ENCODE measurements at regions not wholly inside any gene's neighbourhood (a gene's known extent, or its start where the extent isn't known, plus 50 kb on each side); places are given as distances from the start of the nearest gene placed in this dataset.
"Not testable (repeated sequence)": the region's sequence is repeated elsewhere in the genome, so short reads cannot be mapped to it uniquely, and the experiment has no call there.

DNA sequence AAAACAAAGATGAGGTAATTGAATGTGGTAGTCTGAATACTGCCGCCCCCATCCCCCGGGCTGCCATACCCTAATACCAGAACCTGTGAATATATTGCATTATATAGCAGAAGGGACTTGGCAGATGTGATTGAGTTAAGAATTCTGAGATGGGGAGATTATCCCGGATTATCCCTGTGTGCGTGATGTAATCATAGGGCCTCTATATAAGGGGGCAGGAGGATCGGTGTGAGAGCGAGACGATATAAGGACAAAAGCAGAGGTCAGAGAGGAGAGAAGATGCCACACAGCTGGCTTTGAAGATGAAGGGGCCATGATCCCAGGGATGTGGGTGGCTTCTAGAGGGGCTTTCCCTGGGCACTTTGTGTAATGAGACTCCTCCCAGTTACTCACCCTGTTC, 101.7 kb upstream of the TLE1 start:
- Mint-ChIP-seq H3K9me3 (no peaks in the 10 kb centered on the region), H3K27me3 (ENCODE audit: low read depth in 2 of 2) (peaks cover 0 to 7% of the 10 kb centered on the region in 2 donors), H3K4me1 (no peaks in the 10 kb centered on the region), H3K4me3 (no peak overlapping the region), H3K36me3 (no peaks in the 10 kb centered on the region), H3K27ac (no peak overlapping the region)
- H3K4me3 ChIP-seq (ENCODE audit: low read length), result no peak overlapping the region
- intact Hi-C loops (cut with micrococcal nuclease), result no loop called here
- TF ChIP-seq, protein P1, sequence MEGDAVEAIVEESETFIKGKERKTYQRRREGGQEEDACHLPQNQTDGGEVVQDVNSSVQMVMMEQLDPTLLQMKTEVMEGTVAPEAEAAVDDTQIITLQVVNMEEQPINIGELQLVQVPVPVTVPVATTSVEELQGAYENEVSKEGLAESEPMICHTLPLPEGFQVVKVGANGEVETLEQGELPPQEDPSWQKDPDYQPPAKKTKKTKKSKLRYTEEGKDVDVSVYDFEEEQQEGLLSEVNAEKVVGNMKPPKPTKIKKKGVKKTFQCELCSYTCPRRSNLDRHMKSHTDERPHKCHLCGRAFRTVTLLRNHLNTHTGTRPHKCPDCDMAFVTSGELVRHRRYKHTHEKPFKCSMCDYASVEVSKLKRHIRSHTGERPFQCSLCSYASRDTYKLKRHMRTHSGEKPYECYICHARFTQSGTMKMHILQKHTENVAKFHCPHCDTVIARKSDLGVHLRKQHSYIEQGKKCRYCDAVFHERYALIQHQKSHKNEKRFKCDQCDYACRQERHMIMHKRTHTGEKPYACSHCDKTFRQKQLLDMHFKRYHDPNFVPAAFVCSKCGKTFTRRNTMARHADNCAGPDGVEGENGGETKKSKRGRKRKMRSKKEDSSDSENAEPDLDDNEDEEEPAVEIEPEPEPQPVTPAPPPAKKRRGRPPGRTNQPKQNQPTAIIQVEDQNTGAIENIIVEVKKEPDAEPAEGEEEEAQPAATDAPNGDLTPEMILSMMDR (IDR thresholded peaks at IDR 0.05), result no peak
- no peak for DNase-seq
- H3K36me3 ChIP-seq (ENCODE audit: control insufficient read depth, insufficient read depth, low read length), result no peaks in the 10 kb centered on the region
- H3K4me1 ChIP-seq (ENCODE audit: control insufficient read depth, insufficient read depth, low read length), result no peaks in the 10 kb centered on the region
- H3K9me3 ChIP-seq (ENCODE audit: control insufficient read depth, insufficient read depth, low read length), result no peaks in the 10 kb centered on the region
- ATAC-seq, result no peak
- H3K27me3 ChIP-seq (ENCODE audit: control insufficient read depth, insufficient read depth, low read length), result no peaks in the 10 kb centered on the region
- H3K27ac ChIP-seq (ENCODE audit: low read length), result no peak overlapping the region
- WGBS (ENCODE audit: insufficient coverage), result 94% methylated on average over 5 of the region's 7 CpGs

DNA sequence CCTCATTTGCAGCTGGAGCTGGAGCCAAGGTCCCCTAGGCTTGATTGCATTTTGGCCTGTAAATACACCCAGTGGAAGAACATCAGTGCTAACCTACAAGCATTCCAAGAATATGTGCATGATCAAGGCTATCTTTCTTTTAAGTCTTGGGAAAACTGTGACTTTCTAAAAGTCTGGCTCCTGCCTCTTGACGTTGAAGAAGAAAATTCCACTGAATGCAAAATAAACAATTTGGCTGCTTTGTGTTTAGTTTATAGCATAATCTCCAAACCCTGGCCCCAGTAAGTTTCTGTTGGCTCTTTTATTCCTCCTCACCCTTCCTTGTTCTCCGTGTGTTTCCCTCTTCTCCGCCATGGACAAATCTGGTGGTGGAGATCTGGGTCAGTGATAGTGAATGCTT, 109.3 kb upstream of the TLE1 start:
- H3K27ac Mint-ChIP-seq, result no peak overlapping the region
- no peaks in the 10 kb centered on the region for H3K27me3 ChIP-seq (ENCODE audit: control insufficient read depth, insufficient read depth, low read length)
- H3K36me3 ChIP-seq (ENCODE audit: control insufficient read depth, insufficient read depth, low read length), result no peaks in the 10 kb centered on the region
- no peaks in the 10 kb centered on the region for H3K9me3 Mint-ChIP-seq
- DNase-seq, result no peak
- intact Hi-C loops (cut with micrococcal nuclease), result no loop called here
- no peak overlapping the region for H3K4me3 ChIP-seq (ENCODE audit: low read length)
- H3K4me3 Mint-ChIP-seq, result no peak overlapping the region
- no peaks in the 10 kb centered on the region for H3K4me1 Mint-ChIP-seq
- H3K27ac ChIP-seq (ENCODE audit: low read length), result no peak overlapping the region
- 82% methylated on average over 2 of the region's 3 CpGs for WGBS (ENCODE audit: insufficient coverage)
- no peaks in the 10 kb centered on the region for H3K36me3 Mint-ChIP-seq
- H3K9me3 ChIP-seq (ENCODE audit: control insufficient read depth, insufficient read depth, low read length), result no peaks in the 10 kb centered on the region
- H3K27me3 Mint-ChIP-seq (ENCODE audit: low read depth in 2 of 2), result peaks cover 0 to 1% of the 10 kb centered on the region in 2 donors
- H3K4me1 ChIP-seq (ENCODE audit: control insufficient read depth, insufficient read depth, low read length), result no peaks in the 10 kb centered on the region
- ATAC-seq, result no peak
- TF ChIP-seq, protein P1 (IDR thresholded peaks at IDR 0.05), result no peak

DNA sequence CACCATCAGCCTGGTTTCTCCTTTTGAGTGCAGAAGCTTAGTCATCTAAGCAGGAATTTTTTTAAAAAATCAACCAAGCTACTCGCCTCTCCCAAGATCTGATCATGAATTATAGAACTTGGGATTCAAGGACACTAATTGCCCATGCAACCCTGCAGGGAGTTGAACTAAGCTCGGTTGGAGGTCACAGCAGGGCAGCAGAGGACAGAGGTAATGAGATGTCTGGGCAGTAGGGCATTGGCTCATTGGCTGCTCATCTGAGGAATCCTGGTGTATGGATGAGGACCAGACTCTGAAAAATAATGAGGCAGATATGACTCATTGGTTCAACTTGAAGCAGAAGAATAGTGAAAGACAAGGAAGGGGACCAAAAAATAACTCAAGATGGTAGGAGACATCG, 111.8 kb upstream of the TLE1 start:
- ATAC-seq, result no peak
- H3K4me1 Mint-ChIP-seq, result peaks cover 0 to 5% of the 10 kb centered on the region in 2 donors
- TF ChIP-seq, protein P1 (IDR thresholded peaks at IDR 0.05), result no peak
- Histone ChIP-seq H3K27me3 (ENCODE audit: control insufficient read depth, insufficient read depth, low read length) (no peaks in the 10 kb centered on the region), H3K36me3 (ENCODE audit: control insufficient read depth, insufficient read depth, low read length) (no peaks in the 10 kb centered on the region), H3K9me3 (ENCODE audit: control insufficient read depth, insufficient read depth, low read length) (no peaks in the 10 kb centered on the region), H3K4me3 (ENCODE audit: low read length) (no peak overlapping the region), H3K4me1 (ENCODE audit: control insufficient read depth, insufficient read depth, low read length) (peaks cover 3% of the 10 kb centered on the region), H3K27ac (ENCODE audit: low read length) (no peak overlapping the region)
- intact Hi-C loops (cut with micrococcal nuclease), result no loop called here
- H3K9me3 Mint-ChIP-seq, result no peaks in the 10 kb centered on the region
- 84% methylated on average over 3 of the region's 3 CpGs for WGBS (ENCODE audit: insufficient coverage)
- no peaks in the 10 kb centered on the region for H3K36me3 Mint-ChIP-seq
- no peak overlapping the region for H3K27ac Mint-ChIP-seq
- no peak for DNase-seq
- H3K4me3 Mint-ChIP-seq, result no peak overlapping the region
- H3K27me3 Mint-ChIP-seq (ENCODE audit: low read depth in 2 of 2), result no peaks in the 10 kb centered on the region

DNA sequence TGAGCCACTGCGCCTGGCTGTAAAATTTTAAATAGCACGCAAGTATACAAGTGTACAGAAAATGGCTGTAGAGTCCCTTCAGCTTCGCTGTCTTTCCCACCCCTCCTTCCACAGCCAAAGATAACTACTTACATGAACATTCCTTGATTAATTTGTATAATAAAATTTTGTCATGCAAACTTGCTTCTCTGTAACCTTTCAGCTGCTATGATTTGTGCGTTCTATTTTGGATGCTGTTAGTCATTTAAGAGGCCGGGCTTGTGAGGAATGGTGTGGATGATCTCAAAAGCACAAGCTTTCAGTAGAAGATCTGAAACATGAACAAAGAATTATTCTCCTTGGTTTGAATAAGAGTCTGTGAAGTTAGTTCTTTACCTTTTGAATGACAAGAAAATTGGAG, 115.0 kb upstream of the TLE1 start:
- H3K27me3 ChIP-seq (ENCODE audit: control insufficient read depth, insufficient read depth, low read length), result no peaks in the 10 kb centered on the region
- TF ChIP-seq, protein P1 (IDR thresholded peaks at IDR 0.05), result no peak
- no peaks in the 10 kb centered on the region for H3K36me3 Mint-ChIP-seq
- no peak for ATAC-seq
- H3K36me3 ChIP-seq (ENCODE audit: control insufficient read depth, insufficient read depth, low read length), result no peaks in the 10 kb centered on the region
- intact Hi-C loops (cut with micrococcal nuclease), result no loop called here
- H3K9me3 ChIP-seq (ENCODE audit: control insufficient read depth, insufficient read depth, low read length), result no peaks in the 10 kb centered on the region
- no peaks in the 10 kb centered on the region for H3K9me3 Mint-ChIP-seq
- H3K4me1 ChIP-seq (ENCODE audit: control insufficient read depth, insufficient read depth, low read length), result peaks cover 3% of the 10 kb centered on the region
- 93% methylated on average over 4 of the region's 5 CpGs for WGBS (ENCODE audit: insufficient coverage)
- H3K4me3 Mint-ChIP-seq, result no peak overlapping the region
- DNase-seq, result no peak
- H3K27ac ChIP-seq (ENCODE audit: low read length), result no peak overlapping the region
- H3K27ac Mint-ChIP-seq, result no peak overlapping the region
- no peaks in the 10 kb centered on the region for H3K27me3 Mint-ChIP-seq (ENCODE audit: low read depth in 2 of 2)
- H3K4me1 Mint-ChIP-seq, result peaks cover 0 to 5% of the 10 kb centered on the region in 2 donors
- H3K4me3 ChIP-seq (ENCODE audit: low read length), result no peak overlapping the region

DNA sequence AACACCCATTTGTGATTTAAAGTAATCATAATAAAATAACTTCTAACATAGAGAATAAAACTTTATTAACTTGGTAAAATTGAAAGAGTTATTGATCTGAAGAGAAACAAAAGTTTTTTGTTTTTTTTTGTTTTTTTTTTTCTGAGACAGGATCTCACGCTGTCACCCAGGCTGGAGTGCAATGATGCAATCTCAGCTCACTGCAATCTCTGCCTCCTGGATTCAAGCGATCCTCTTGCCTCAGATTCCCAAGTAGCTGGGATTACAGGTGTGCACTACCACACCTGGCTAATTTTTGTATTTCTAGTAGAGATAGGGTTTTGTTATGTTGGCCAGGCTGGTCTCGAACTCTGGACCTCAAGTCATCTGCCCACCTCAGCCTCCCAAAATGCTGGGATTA, 116.5 kb upstream of the SPATA31D4 start:
- WGBS (ENCODE audit: insufficient coverage), result 97% methylated on average over 2 of the region's 3 CpGs
- H3K4me3 Mint-ChIP-seq; H3K27me3 ChIP-seq (ENCODE audit: control insufficient read depth, insufficient read depth, low read length); intact Hi-C loops (cut with micrococcal nuclease); H3K27ac Mint-ChIP-seq; ATAC-seq; DNase-seq; H3K27me3 Mint-ChIP-seq (ENCODE audit: low read depth in 2 of 2); H3K9me3 ChIP-seq (ENCODE audit: control insufficient read depth, insufficient read depth, low read length); H3K4me3 ChIP-seq (ENCODE audit: low read length); H3K36me3 ChIP-seq (ENCODE audit: control insufficient read depth, insufficient read depth, low read length); H3K27ac ChIP-seq (ENCODE audit: low read length); H3K9me3 Mint-ChIP-seq; H3K36me3 Mint-ChIP-seq: not testable (repeated sequence)
- peaks cover 27 to 30% of the 10 kb centered on the region in 2 donors for H3K4me1 Mint-ChIP-seq
- peaks cover 17% of the 10 kb centered on the region for H3K4me1 ChIP-seq (ENCODE audit: control insufficient read depth, insufficient read depth, low read length)

Measured in natural killer cell (primary cell).